GM23248 (cell line): ENCODE measurements at regions not wholly inside any gene's neighbourhood (a gene's known extent, or its start where the extent isn't known, plus 50 kb on each side); places are given as distances from the start of the nearest gene placed in this dataset.
"Not testable (repeated sequence)": the region's sequence is repeated elsewhere in the genome, so short reads cannot be mapped to it uniquely, and the experiment has no call there.

Experiments
- DNase-seq: peaks from one replicate; pipeline ENCODE4 v3.0.0-alpha.2; 2015
- H2AFZ ChIP-seq: fragments of 200-600 bp; sonication (generic); 2 replicates; pipeline ENCODE4 v1.6.1; 2016; ENCODE audit warnings: antibody characterized with exemption
- H3F3A ChIP-seq: fragments of 200-600 bp; sonication (generic); 2 replicates; pipeline ENCODE4 v1.6.1; 2016; ENCODE audit warnings: mild to moderate bottlenecking, antibody characterized with exemption, mixed run types; ENCODE audit not compliant: insufficient read depth
- H3K27ac ChIP-seq: fragments of 200-600 bp; sonication (generic); 2 replicates; pipeline ENCODE4 v1.5.1; 2016; ENCODE audit warnings: mild to moderate bottlenecking
- H3K27me3 ChIP-seq: fragments of 200-600 bp; sonication (generic); replicated peaks from 2 replicates; pipeline ENCODE4 v1.6.1; 2016; ENCODE audit warnings: mild to moderate bottlenecking; ENCODE audit not compliant: insufficient read depth
- H3K36me3 ChIP-seq: fragments of 200-600 bp; sonication (generic); 2 replicates; pipeline ENCODE4 v1.6.1; 2016; ENCODE audit warnings: low read depth, mild to moderate bottlenecking
- H3K4me1 ChIP-seq: fragments of 200-600 bp; sonication (generic); 2 replicates; pipeline ENCODE4 v1.6.1; 2016; ENCODE audit warnings: mild to moderate bottlenecking; ENCODE audit not compliant: insufficient read depth
- H3K4me2 ChIP-seq: fragments of 200-600 bp; sonication (generic); one replicate; pipeline ENCODE4 v1.6.1; 2016; ENCODE audit warnings: mild to moderate bottlenecking; ENCODE audit not compliant: unreplicated experiment
- H3K4me3 ChIP-seq: fragments of 200-600 bp; sonication (generic); 2 replicates; pipeline ENCODE4 v1.5.1; 2016; ENCODE audit warnings: mild to moderate bottlenecking
- H3K79me2 ChIP-seq: fragments of 200-600 bp; sonication (generic); 2 replicates; pipeline ENCODE4 v1.6.1; 2016; ENCODE audit warnings: mild to moderate bottlenecking; ENCODE audit not compliant: insufficient read depth
- H3K9ac ChIP-seq: fragments of 200-600 bp; sonication (generic); 2 replicates; pipeline ENCODE4 v1.6.1; 2016; ENCODE audit warnings: mild to moderate bottlenecking
- H3K9me2 ChIP-seq: fragments of 200-600 bp; sonication (generic); 2 replicates; pipeline ENCODE4 v1.6.1; 2016; ENCODE audit warnings: mixed run types, mild to moderate bottlenecking, moderate library complexity; ENCODE audit not compliant: insufficient read depth
- H3K9me3 ChIP-seq: fragments of 200-600 bp; sonication (generic); one replicate; pipeline ENCODE4 v1.6.1; 2017; ENCODE audit warnings: low read depth
- H4K20me1 ChIP-seq: fragments of 200-600 bp; sonication (generic); 2 replicates; pipeline ENCODE4 v1.6.0; 2016; ENCODE audit not compliant: insufficient read depth
- EZH2 ChIP-seq: fragments of 200-600 bp; sonication (generic); IDR thresholded peaks from 2 replicates; pipeline ENCODE4 v1.6.1; 2018; ENCODE audit warnings: antibody characterized with exemption, mild to moderate bottlenecking; ENCODE audit not compliant: insufficient read depth, poor library complexity, severe bottlenecking
- EZH2phosphoT487 ChIP-seq: fragments of 200-600 bp; sonication (generic); IDR thresholded peaks from 2 replicates; pipeline ENCODE4 v1.6.1; 2018; ENCODE audit warnings: antibody characterized with exemption, moderate library complexity, mild to moderate bottlenecking, low read depth; ENCODE audit not compliant: insufficient read depth
- WGBS, 2 experiments: methylation state at CpG; one replicate each; pipeline ENCODE4 v1.1.6; 2015 to 2017; ENCODE audit warnings: low lambda C conversion rate in 2 of 2, low coverage in 1 of 2; ENCODE audit errors: missing lambda C conversion rate in 2 of 2; 5-methylcytosine and 5-hydroxymethylcytosine counted together
- in situ Hi-C: fragments of 300-500 bp; cut with MboI; formaldehyde crosslinking; loops from 2 replicates; pipeline ENCODE4 v1.15.0; 2020

DNA sequence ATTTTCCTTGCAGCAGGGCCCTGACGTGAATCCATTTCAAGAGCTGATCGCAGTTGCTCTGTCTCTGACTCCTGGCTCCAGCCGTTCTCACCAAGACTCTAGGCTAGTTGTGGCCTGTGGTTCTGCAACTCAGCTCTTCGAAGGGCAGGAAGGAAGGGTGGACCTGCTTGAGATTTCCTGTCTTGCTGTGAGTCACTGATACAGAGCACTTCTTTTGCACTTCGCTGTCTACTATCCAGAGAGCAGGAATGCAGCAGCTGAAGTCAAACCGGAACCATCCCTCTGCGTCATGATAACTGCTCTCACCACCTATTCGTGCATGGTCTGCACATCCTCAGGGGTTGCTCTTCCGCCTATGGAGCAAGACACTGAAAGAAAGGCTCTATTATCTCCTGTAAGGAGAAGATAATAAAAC lies 59.7 kb downstream of the RAP2B start:
- no peaks in the 10 kb centered on the region for H3K9me3 ChIP-seq
- no peaks in the 10 kb centered on the region for H3K9me2 ChIP-seq
- H2AFZ ChIP-seq, result peak overlapping the region; percentile 38
- TF ChIP-seq EZH2, result no peak
- no peak for TF ChIP-seq EZH2phosphoT487
- H3K4me3 ChIP-seq, result peak overlapping the region; percentile 29
- no peaks in the 10 kb centered on the region for H3K79me2 ChIP-seq
- H3K4me1 ChIP-seq, result peaks cover 26% of the 10 kb centered on the region
- H3K9ac ChIP-seq, result peak overlapping the region; percentile 43
- H4K20me1 ChIP-seq, result no peaks in the 10 kb centered on the region
- H3F3A ChIP-seq, result peaks cover 39% of the 10 kb centered on the region
- peak overlapping the region; percentile 74 for H3K27ac ChIP-seq
- in situ Hi-C loops, result no loop called here
- H3K27me3 ChIP-seq, result no peaks in the 10 kb centered on the region
- peak; percentile 96 for DNase-seq
- no peaks in the 10 kb centered on the region for H3K36me3 ChIP-seq
- 4 to 8% methylated on average over 9 of the region's 9 CpGs for WGBS, 2 experiments
- peak overlapping the region; percentile 53 for H3K4me2 ChIP-seq

DNA sequence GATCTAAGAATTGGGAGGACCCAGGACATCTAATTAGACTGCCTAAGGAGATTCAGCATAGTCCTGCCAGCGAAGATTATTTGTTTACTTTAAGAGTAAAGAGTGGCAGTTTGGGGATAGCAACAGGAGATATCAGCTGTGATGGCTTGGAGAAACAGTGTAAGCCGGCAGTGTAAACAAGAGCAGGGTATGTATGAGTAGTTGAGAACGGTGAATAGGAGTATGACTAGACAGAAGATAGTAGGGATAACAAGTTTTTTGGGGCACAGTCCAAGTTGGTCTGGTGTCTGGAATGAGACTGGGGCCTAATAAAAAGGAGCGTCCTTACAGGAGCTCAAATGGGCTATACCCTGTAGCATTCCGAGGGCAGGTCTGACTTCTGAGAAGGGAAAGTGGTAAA lies 64.9 kb downstream of the RAP2B start:
- H4K20me1 ChIP-seq, H3K27ac ChIP-seq, in situ Hi-C loops, H3K4me1 ChIP-seq, H3F3A ChIP-seq, H3K9ac ChIP-seq, H2AFZ ChIP-seq, DNase-seq, H3K27me3 ChIP-seq, H3K4me2 ChIP-seq, H3K9me2 ChIP-seq, H3K4me3 ChIP-seq, H3K36me3 ChIP-seq, H3K9me3 ChIP-seq, H3K79me2 ChIP-seq: not testable (repeated sequence)
- 92% methylated on average over 5 of the region's 5 CpGs for WGBS, 2 experiments

DNA sequence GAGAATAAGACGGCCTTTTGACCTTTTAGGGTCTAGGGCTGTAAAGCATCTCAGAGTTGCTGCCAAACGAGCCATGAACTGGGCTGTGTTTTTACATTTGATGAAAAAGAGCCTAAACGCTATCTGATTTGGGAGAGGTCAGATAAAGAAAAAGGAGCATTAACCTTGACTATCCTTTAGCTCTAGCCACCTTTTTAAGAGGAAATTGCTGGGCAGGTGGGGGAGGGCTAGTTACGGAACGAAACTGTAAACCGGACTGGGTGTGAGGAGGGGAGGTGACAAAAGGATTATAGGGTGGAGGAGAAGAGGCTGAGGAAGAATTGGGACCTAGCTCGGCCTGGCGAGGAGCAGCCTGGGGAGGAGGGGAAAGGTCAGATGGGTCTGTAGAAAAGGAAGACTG lies 68.4 kb downstream of the RAP2B start:
- H3K27ac ChIP-seq, H3K4me3 ChIP-seq, H3K79me2 ChIP-seq, H3K36me3 ChIP-seq, H3K4me2 ChIP-seq, DNase-seq, H3K27me3 ChIP-seq, H4K20me1 ChIP-seq, in situ Hi-C loops, H3K9ac ChIP-seq, H3K9me2 ChIP-seq, H2AFZ ChIP-seq, H3K9me3 ChIP-seq: not testable (repeated sequence)
- Histone ChIP-seq H3K4me1 (peaks cover 16% of the 10 kb centered on the region), H3F3A (peaks cover 13% of the 10 kb centered on the region)
- 93 to 96% methylated on average over 8 of the region's 8 CpGs for WGBS, 2 experiments

DNA sequence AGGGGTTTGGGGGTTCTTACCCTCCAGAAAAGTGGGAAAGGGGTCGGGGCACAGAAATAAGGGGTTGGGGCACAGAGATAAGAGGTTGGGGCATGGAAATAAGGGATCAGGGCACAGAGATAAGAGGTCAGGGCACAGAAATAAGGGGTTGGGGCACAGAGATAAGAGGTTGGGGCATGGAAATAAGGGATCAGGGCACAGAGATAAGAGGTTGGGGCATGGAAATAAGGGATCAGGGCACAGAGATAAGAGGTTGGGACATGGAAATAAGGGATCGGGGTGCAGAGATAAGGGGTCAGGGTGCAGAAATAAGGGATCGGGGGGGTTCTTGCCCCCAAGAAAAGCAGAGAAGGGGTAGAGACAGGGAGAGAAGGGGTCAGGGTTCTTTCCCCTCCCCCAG lies 69.2 kb downstream of the RAP2B start:
- Histone ChIP-seq H3K4me1 (peaks cover 16% of the 10 kb centered on the region), H3F3A (peaks cover 13% of the 10 kb centered on the region)
- H3K36me3 ChIP-seq, H3K27me3 ChIP-seq, H4K20me1 ChIP-seq, H3K9me3 ChIP-seq, H3K4me3 ChIP-seq, H3K4me2 ChIP-seq, H2AFZ ChIP-seq, H3K79me2 ChIP-seq, DNase-seq, H3K27ac ChIP-seq, in situ Hi-C loops, H3K9ac ChIP-seq, H3K9me2 ChIP-seq: not testable (repeated sequence)
- 97 to 100% methylated on average over 3 of the region's 3 CpGs for WGBS, 2 experiments

DNA sequence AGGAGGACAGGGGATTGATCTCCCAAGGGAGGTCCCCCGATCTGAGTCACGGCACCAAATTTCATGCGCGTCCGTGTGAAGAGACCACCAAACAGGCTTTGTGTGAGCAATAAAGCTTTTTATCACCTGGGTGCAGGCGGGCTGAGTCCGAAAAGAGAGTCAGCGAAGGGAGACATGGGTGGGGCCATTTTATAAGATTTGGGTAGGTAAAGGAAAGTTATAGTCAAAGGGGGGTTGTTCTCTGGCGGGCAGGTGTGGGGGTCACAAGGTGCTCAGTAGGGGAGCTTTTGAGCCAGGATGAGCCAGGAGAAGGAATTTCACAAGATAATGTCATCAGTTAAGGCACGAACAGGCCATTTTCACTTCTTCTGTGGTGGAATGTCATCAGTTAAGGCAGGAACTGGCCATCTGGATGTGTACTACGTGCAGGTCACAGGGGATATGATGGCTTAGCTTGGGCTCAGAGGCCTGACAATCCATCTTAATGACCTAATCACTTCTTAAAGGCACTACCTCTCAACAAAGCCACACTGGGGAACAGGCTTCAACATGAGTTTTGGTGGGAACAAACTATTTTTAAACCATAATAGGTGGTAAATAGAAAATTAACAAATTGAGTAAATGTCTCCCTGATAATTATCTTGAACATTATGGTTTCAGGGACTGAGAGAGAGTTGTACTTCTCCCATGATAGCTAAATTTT lies 70.2 kb downstream of the RAP2B start:
- DNase-seq, result peak; percentile 30

More for the DNA sequence above, 70.2 kb downstream of the RAP2B start:
- H3K27me3 ChIP-seq, H4K20me1 ChIP-seq, H3K4me3 ChIP-seq, H3K9me2 ChIP-seq, H3K9me3 ChIP-seq, H2AFZ ChIP-seq, H3K36me3 ChIP-seq, in situ Hi-C loops, H3K79me2 ChIP-seq: not testable (repeated sequence)
- Histone ChIP-seq H3F3A (peaks cover 13% of the 10 kb centered on the region), H3K9ac (peak overlapping the region; percentile 2; the same call in 1 of the 2 replicates), H3K4me2 (peak overlapping the region; percentile 36), H3K27ac (peak overlapping the region; percentile 64), H3K4me1 (peaks cover 16% of the 10 kb centered on the region)
- 86 to 89% methylated on average over 10 to 11 of the region's 11 CpGs for WGBS, 2 experiments
